HG03064 (cell line): ENCODE measurements at regions not wholly inside any gene's neighbourhood (a gene's known extent, or its start where the extent isn't known, plus 50 kb on each side); places are given as distances from the start of the nearest gene placed in this dataset.
"Not testable (repeated sequence)": the region's sequence is repeated elsewhere in the genome, so short reads cannot be mapped to it uniquely, and the experiment has no call there.

Experiments
- ATAC-seq: cut with Tn5 transposase; IDR thresholded peaks from one replicate; pipeline ENCODE4 v1.9.1; 2021; ENCODE audit warnings: low read depth; ENCODE audit not compliant: unreplicated experiment

DNA sequence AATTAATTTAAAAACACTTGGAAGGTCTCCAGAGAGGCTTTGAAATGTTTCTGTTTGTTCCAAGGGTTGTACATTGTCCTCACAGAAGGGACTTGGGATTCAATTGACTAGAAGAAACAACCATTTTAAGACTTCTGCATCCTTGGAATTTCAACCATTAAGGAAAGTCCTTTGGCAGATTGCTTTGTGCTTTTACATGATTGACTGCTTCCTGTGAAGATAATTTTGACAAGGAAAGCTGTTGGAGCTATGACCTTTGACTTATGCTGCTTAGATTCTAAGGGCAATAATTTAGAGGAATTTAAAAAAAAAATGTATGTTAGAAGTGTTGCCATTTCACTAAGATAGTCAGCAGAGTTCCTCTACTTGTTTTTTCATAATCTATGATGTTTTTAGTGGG is 483.9 kb upstream of the TBL1XR1 start:
- ATAC-seq: no peak

DNA sequence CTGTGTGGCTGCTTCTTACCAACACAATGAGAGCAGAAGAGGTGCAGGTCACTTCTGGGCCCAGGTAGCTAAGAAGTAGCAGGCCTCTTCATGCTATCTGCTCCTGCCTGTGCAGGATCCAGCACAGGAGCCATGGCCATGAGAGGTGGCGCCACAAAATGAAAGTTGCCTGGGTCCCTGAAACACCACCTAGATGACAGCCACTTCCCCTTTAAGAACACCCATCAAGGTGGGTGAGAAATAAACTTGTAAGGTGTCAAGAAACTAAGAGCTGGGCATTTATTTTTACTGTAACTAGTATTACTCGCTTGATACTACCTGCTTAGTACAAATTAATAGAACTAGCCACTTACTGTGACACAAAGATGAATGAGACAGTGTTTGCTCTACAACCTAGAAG is 484.6 kb upstream of the TBL1XR1 start:
- ATAC-seq: no peak

DNA sequence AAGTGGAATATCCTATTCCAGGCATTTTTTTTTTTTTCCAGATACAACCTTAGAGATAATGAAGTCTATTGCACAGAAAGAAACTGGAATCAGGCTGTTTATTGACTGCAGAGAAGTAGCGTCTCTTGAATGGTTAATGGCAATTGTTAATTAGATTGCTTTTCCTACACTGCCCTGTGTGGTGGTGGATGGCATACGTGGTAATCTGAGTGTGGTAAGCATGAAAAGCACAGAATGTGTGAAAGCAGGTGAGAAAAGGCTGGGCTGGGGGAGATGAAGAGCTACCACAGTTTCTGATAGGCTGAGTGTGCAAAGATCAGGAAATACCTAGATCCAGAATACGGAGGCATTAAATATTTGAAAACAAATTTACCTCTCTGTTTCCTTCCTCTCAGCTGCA is 486.3 kb upstream of the TBL1XR1 start:
- no peak for ATAC-seq

GRCh38 chr3:177686671-177687070 is 489.4 kb upstream of the TBL1XR1 start:
- ATAC-seq: no peak

DNA sequence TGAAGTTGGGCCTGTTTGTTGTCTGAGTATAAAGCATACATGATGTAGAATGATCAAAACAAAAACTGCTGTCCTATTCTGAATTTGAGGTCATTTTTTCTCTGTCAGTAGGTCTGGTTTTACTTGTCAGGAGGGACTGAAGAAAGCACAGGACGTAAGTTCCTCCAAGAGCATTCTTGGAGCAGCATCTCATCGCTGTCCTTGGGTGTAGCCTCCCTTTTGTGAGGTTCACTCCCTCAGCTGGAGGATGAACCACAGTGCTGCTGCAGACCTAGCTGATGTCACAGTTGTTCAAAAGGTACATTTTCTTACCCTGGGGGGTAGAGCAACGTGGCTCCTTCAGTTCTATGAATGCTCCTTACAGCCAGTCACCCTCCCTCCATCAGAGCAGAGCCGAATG is 490.0 kb upstream of the TBL1XR1 start:
- no peak for ATAC-seq

DNA sequence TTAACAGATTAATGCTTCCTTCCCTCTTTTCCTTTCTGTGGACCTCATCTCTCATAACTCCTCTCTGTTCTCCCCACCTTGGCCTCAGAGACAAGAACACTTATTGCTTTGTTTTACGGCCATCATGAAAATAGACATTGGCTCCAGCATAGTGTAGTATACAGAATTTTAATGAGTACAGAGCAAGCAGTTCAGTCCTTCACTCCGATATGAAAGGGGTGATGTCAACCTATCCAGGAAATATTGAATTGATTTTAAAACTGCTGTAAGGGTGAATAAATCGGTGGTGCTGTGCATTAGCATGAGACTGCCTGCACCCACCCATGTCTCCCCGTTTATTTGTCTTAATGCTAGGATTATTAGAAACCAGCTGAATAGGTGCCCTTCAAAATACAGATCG is 490.9 kb upstream of the TBL1XR1 start:
- no peak for ATAC-seq

- no peak for ATAC-seq
Observed at GRCh38 chr3:177689077-177689476, 491.8 kb upstream of the TBL1XR1 start.

DNA sequence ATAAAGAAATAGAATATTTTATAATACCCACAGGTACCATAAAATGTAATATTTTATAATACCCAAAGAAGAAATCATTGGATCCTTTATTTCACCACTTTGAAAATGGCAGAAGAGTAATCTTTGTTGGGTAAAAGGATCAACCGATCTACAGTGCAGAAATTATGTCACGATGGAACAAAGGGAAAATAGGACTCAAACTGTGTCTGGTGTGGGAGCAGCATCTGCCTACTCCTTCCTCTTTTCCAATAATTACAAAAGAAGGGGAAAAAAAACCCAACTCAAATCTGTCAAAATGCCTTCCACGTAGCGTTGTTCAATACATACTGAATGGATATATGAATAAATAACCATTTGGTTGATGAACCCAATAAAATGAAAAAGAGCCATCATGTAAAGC is 492.6 kb upstream of the TBL1XR1 start:
- ATAC-seq: no peak

GRCh38 chr3:177690306-177690705 is 493.0 kb upstream of the TBL1XR1 start:
- no peak for ATAC-seq

GRCh38 chr3:177692304-177692975 is 495.2 kb upstream of the TBL1XR1 start:
- no peak for ATAC-seq

GRCh38 chr3:177693616-177694264 is 496.5 kb upstream of the TBL1XR1 start:
- ATAC-seq: no peak

- ATAC-seq: no peak
Observed at GRCh38 chr3:177694316-177694715, 497.0 kb upstream of the TBL1XR1 start.

DNA sequence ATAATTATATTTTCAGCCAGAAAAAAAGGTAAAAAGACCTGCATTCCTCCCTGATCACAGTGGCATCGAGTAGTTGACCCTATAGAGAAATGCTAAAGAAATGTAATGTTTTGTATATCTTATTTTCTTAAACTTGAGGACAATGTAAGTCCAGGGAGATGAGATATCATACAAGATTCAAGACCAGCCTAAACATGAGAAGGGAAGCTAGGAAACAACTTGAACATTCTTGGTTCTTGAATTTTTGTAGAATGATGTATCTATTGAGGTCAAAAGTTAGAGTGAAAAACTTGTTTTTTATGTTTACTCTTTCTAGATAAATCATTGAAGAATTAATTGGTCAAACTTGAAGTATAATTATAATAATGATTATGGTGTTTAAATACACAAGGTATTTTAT is 497.7 kb upstream of the TBL1XR1 start:
- no peak for ATAC-seq

GRCh38 chr3:177700117-177700516 is 502.8 kb upstream of the TBL1XR1 start:
- no peak for ATAC-seq

DNA sequence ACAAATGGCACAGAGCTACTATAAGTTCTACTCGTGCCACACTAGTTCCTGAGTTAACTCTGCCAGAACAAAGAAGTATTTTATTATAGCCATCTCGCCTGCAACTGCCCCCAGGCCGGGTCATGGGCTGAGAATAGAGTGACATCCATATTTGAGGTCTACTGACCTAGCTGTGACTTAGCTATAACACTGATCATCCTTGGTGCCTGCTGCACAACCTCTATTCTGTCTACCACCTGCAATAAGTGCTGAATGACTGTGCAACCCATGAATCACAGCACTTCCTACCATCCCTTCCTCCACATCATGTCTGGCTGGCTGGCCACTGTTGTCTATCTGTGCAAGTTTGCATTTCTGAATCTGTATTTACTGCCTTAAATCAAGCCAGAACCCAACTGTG is 506.5 kb upstream of the TBL1XR1 start:
- ATAC-seq: no peak

- no peak for ATAC-seq
Observed at GRCh38 chr3:177705976-177706823, 508.9 kb upstream of the TBL1XR1 start.

DNA sequence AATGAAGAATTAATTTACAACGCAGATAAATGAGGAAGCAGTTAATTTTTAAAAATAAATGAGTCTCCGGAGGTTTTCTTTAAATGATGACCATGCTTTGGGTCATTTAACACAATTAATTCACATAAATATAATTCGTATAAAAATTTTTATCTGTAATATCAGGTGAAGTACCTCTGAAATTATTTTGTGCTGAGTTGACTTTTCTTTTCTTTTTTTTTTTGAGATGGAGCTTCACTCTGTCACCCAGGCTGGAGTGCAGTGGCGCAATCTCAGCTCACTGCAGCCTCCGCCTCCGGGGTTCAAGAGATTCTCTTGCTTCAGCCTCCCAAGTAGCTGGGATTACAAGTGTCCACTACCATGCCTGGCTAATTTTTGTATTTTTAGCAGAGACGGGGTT is 512.2 kb upstream of the TBL1XR1 start:
- not testable (repeated sequence) for ATAC-seq

GRCh38 chr3:177710506-177710905 is 513.2 kb upstream of the TBL1XR1 start:
- no peak for ATAC-seq

GRCh38 chr3:177711637-177712036 is 514.4 kb upstream of the TBL1XR1 start:
- no peak for ATAC-seq

GRCh38 chr3:177713928-177714900 is 516.9 kb upstream of the TBL1XR1 start:
- ATAC-seq: no peak
